DMS79 (cell line): ENCODE measurements at regions not wholly inside any gene's neighbourhood (a gene's known extent, or its start where the extent isn't known, plus 50 kb on each side); places are given as distances from the start of the nearest gene placed in this dataset.
"Not testable (repeated sequence)": the region's sequence is repeated elsewhere in the genome, so short reads cannot be mapped to it uniquely, and the experiment has no call there.

Experiments
- DNase-seq: peaks from one replicate; lab custom pipeline; 2025; lab: John Stamatoyannopoulos, UW

- no peak for DNase-seq
These were observed 68.0 kb upstream of the ZNF157 start for GRCh38 chrX:47302396-47302795.

- DNase-seq: not testable (repeated sequence)
These were observed 63.8 kb upstream of the ZNF157 start for GRCh38 chrX:47306471-47307023.

GRCh38 chrX:47311932-47312774 lies 58.2 kb upstream of the ZNF157 start:
- DNase-seq: no peak

- no peak for DNase-seq
These were observed 57.3 kb upstream of the ZNF157 start for GRCh38 chrX:47313056-47313455.

GRCh38 chrX:47316276-47317025 lies 53.9 kb upstream of the ZNF157 start:
- peak; percentile 48 for DNase-seq
